ENCODE measurements at regions not wholly inside any gene's neighbourhood (a gene's known extent, or its start where the extent isn't known, plus 50 kb on each side); places are given as distances from the start of the nearest gene placed in this dataset.

GRCh38 chr2:150234787-150235446, 252.6 kb downstream of the RND3 start:
- H3K4me3 ChIP-seq (ENCODE audit: low read depth, low read length): peak overlapping the region; percentile 69
- no peaks in the 10 kb centered on the region for H3K27me3 ChIP-seq (ENCODE audit: insufficient read depth, low read length)
- H3K79me2 ChIP-seq (ENCODE audit: control insufficient read depth, insufficient read depth, low read length, unreplicated experiment): no peaks in the 10 kb centered on the region
- peak overlapping the region; percentile 31 for H3K27ac ChIP-seq (ENCODE audit: low read depth, low read length)
- no peaks in the 10 kb centered on the region for H3K36me3 ChIP-seq (ENCODE audit: insufficient read depth, low read length)
- H3K4me1 ChIP-seq (ENCODE audit: control insufficient read depth, insufficient read depth, low read length, unreplicated experiment): peaks cover 12% of the 10 kb centered on the region
- H2AFZ ChIP-seq (ENCODE audit: low read length, unreplicated experiment): peak overlapping the region; percentile 91

GRCh38 chr2:150232871-150233270, 254.6 kb downstream of the RND3 start:
- Histone ChIP-seq H2AFZ (ENCODE audit: low read length, unreplicated experiment) (no peak overlapping the region), H3K27me3 (ENCODE audit: insufficient read depth, low read length) (no peaks in the 10 kb centered on the region), H3K27ac (ENCODE audit: low read depth, low read length) (no peak overlapping the region), H3K79me2 (ENCODE audit: control insufficient read depth, insufficient read depth, low read length, unreplicated experiment) (no peaks in the 10 kb centered on the region), H3K4me3 (ENCODE audit: low read depth, low read length) (no peak overlapping the region), H3K4me1 (ENCODE audit: control insufficient read depth, insufficient read depth, low read length, unreplicated experiment) (peaks cover 12% of the 10 kb centered on the region), H3K36me3 (ENCODE audit: insufficient read depth, low read length) (no peaks in the 10 kb centered on the region)

GRCh38 chr2:150232321-150232720, 255.1 kb downstream of the RND3 start:
- H3K36me3 ChIP-seq (ENCODE audit: insufficient read depth, low read length): no peaks in the 10 kb centered on the region
- no peak overlapping the region for H2AFZ ChIP-seq (ENCODE audit: low read length, unreplicated experiment)
- peaks cover 12% of the 10 kb centered on the region for H3K4me1 ChIP-seq (ENCODE audit: control insufficient read depth, insufficient read depth, low read length, unreplicated experiment)
- no peak overlapping the region for H3K27ac ChIP-seq (ENCODE audit: low read depth, low read length)
- no peaks in the 10 kb centered on the region for H3K27me3 ChIP-seq (ENCODE audit: insufficient read depth, low read length)
- H3K4me3 ChIP-seq (ENCODE audit: low read depth, low read length): no peak overlapping the region
- no peaks in the 10 kb centered on the region for H3K79me2 ChIP-seq (ENCODE audit: control insufficient read depth, insufficient read depth, low read length, unreplicated experiment)

- Histone ChIP-seq H3K79me2 (ENCODE audit: control insufficient read depth, insufficient read depth, low read length, unreplicated experiment) (no peaks in the 10 kb centered on the region), H3K36me3 (ENCODE audit: insufficient read depth, low read length) (no peaks in the 10 kb centered on the region), H3K4me1 (ENCODE audit: control insufficient read depth, insufficient read depth, low read length, unreplicated experiment) (peaks cover 12% of the 10 kb centered on the region), H2AFZ (ENCODE audit: low read length, unreplicated experiment) (no peak overlapping the region), H3K4me3 (ENCODE audit: low read depth, low read length) (no peak overlapping the region), H3K27me3 (ENCODE audit: insufficient read depth, low read length) (no peaks in the 10 kb centered on the region), H3K27ac (ENCODE audit: low read depth, low read length) (no peak overlapping the region)
Observed at GRCh38 chr2:150230616-150231015, 256.9 kb downstream of the RND3 start.

- no peak overlapping the region for H2AFZ ChIP-seq (ENCODE audit: low read length, unreplicated experiment)
- H3K36me3 ChIP-seq (ENCODE audit: insufficient read depth, low read length): no peaks in the 10 kb centered on the region
- no peaks in the 10 kb centered on the region for H3K27me3 ChIP-seq (ENCODE audit: insufficient read depth, low read length)
- H3K4me3 ChIP-seq (ENCODE audit: low read depth, low read length): no peak overlapping the region
- H3K4me1 ChIP-seq (ENCODE audit: control insufficient read depth, insufficient read depth, low read length, unreplicated experiment): peaks cover 6% of the 10 kb centered on the region
- H3K79me2 ChIP-seq (ENCODE audit: control insufficient read depth, insufficient read depth, low read length, unreplicated experiment): no peaks in the 10 kb centered on the region
- H3K27ac ChIP-seq (ENCODE audit: low read depth, low read length): no peak overlapping the region
Observed at GRCh38 chr2:150230004-150230403, 257.5 kb downstream of the RND3 start.

- Histone ChIP-seq H3K4me1 (ENCODE audit: control insufficient read depth, insufficient read depth, low read length, unreplicated experiment) (no peaks in the 10 kb centered on the region), H3K27ac (ENCODE audit: low read depth, low read length) (no peak overlapping the region), H3K4me3 (ENCODE audit: low read depth, low read length) (no peak overlapping the region), H3K36me3 (ENCODE audit: insufficient read depth, low read length) (no peaks in the 10 kb centered on the region), H3K79me2 (ENCODE audit: control insufficient read depth, insufficient read depth, low read length, unreplicated experiment) (no peaks in the 10 kb centered on the region), H3K27me3 (ENCODE audit: insufficient read depth, low read length) (no peaks in the 10 kb centered on the region), H2AFZ (ENCODE audit: low read length, unreplicated experiment) (peak overlapping the region; percentile 61)
Observed at GRCh38 chr2:150228936-150229335, 258.5 kb downstream of the RND3 start.

- Histone ChIP-seq H3K4me1 (ENCODE audit: control insufficient read depth, insufficient read depth, low read length, unreplicated experiment) (no peaks in the 10 kb centered on the region), H3K79me2 (ENCODE audit: control insufficient read depth, insufficient read depth, low read length, unreplicated experiment) (no peaks in the 10 kb centered on the region), H3K27me3 (ENCODE audit: insufficient read depth, low read length) (no peaks in the 10 kb centered on the region), H3K4me3 (ENCODE audit: low read depth, low read length) (no peak overlapping the region), H2AFZ (ENCODE audit: low read length, unreplicated experiment) (no peak overlapping the region), H3K27ac (ENCODE audit: low read depth, low read length) (no peak overlapping the region), H3K36me3 (ENCODE audit: insufficient read depth, low read length) (no peaks in the 10 kb centered on the region)
Observed at GRCh38 chr2:150225030-150225429, 262.4 kb downstream of the RND3 start.

GRCh38 chr2:150224321-150224720, 263.1 kb downstream of the RND3 start:
- Histone ChIP-seq H3K27me3 (ENCODE audit: insufficient read depth, low read length) (no peaks in the 10 kb centered on the region), H3K4me1 (ENCODE audit: control insufficient read depth, insufficient read depth, low read length, unreplicated experiment) (no peaks in the 10 kb centered on the region), H3K27ac (ENCODE audit: low read depth, low read length) (no peak overlapping the region), H3K79me2 (ENCODE audit: control insufficient read depth, insufficient read depth, low read length, unreplicated experiment) (no peaks in the 10 kb centered on the region), H3K4me3 (ENCODE audit: low read depth, low read length) (no peak overlapping the region), H3K36me3 (ENCODE audit: insufficient read depth, low read length) (no peaks in the 10 kb centered on the region), H2AFZ (ENCODE audit: low read length, unreplicated experiment) (no peak overlapping the region)

- no peak overlapping the region for H2AFZ ChIP-seq (ENCODE audit: low read length, unreplicated experiment)
- H3K4me3 ChIP-seq (ENCODE audit: low read depth, low read length): no peak overlapping the region
- H3K27me3 ChIP-seq (ENCODE audit: insufficient read depth, low read length): no peaks in the 10 kb centered on the region
- H3K36me3 ChIP-seq (ENCODE audit: insufficient read depth, low read length): no peaks in the 10 kb centered on the region
- no peaks in the 10 kb centered on the region for H3K79me2 ChIP-seq (ENCODE audit: control insufficient read depth, insufficient read depth, low read length, unreplicated experiment)
- H3K27ac ChIP-seq (ENCODE audit: low read depth, low read length): no peak overlapping the region
- H3K4me1 ChIP-seq (ENCODE audit: control insufficient read depth, insufficient read depth, low read length, unreplicated experiment): no peaks in the 10 kb centered on the region
Observed at GRCh38 chr2:150222942-150223341, 264.5 kb downstream of the RND3 start.

GRCh38 chr2:150222379-150222778, 265.1 kb downstream of the RND3 start:
- Histone ChIP-seq H3K4me1 (ENCODE audit: control insufficient read depth, insufficient read depth, low read length, unreplicated experiment) (no peaks in the 10 kb centered on the region), H2AFZ (ENCODE audit: low read length, unreplicated experiment) (no peak overlapping the region), H3K27me3 (ENCODE audit: insufficient read depth, low read length) (no peaks in the 10 kb centered on the region), H3K4me3 (ENCODE audit: low read depth, low read length) (no peak overlapping the region), H3K36me3 (ENCODE audit: insufficient read depth, low read length) (no peaks in the 10 kb centered on the region), H3K79me2 (ENCODE audit: control insufficient read depth, insufficient read depth, low read length, unreplicated experiment) (no peaks in the 10 kb centered on the region), H3K27ac (ENCODE audit: low read depth, low read length) (no peak overlapping the region)

- Histone ChIP-seq H3K4me1 (ENCODE audit: control insufficient read depth, insufficient read depth, low read length, unreplicated experiment) (no peaks in the 10 kb centered on the region), H3K27me3 (ENCODE audit: insufficient read depth, low read length) (no peaks in the 10 kb centered on the region)
Observed at GRCh38 chr2:150219861-150220260, 267.6 kb downstream of the RND3 start.

More at GRCh38 chr2:150219861-150220260, 267.6 kb downstream of the RND3 start:
- H3K79me2 ChIP-seq (ENCODE audit: control insufficient read depth, insufficient read depth, low read length, unreplicated experiment): no peaks in the 10 kb centered on the region
- H2AFZ ChIP-seq (ENCODE audit: low read length, unreplicated experiment): no peak overlapping the region
- H3K4me3 ChIP-seq (ENCODE audit: low read depth, low read length): no peak overlapping the region
- no peak overlapping the region for H3K27ac ChIP-seq (ENCODE audit: low read depth, low read length)
- no peaks in the 10 kb centered on the region for H3K36me3 ChIP-seq (ENCODE audit: insufficient read depth, low read length)

Measured in ACC112 (cell line).